HepG2 (cell line): ENCODE measurements at regions not wholly inside any gene's neighbourhood (a gene's known extent, or its start where the extent isn't known, plus 50 kb on each side); places are given as distances from the start of the nearest gene placed in this dataset.

Experiments used
- ATAC-seq: fragments of 200-7000 bp; cut with Tn5 transposase; 3 replicates; pipeline ENCODE4 v1.9.1; 2020; ENCODE audit warnings: mild to moderate bottlenecking, moderate library complexity
- BruUV-seq: library from RNA; stranded (reverse); fragments of 400-500 nt; replicated peaks from 2 replicates; lab custom pipeline; 2021; lab: Mats Ljungman, UMichigan
- CTCF ChIA-PET: fragments of 300-600 bp; formaldehyde crosslinking; extraction: SDS; loops from one replicate; lab custom pipeline; 2021; ENCODE audit warnings: low total read pairs, inconsistent platforms, low intra/inter-chr PET ratio; lab: Yijun Ruan, JAX
- POLR2A ChIA-PET: fragments of 350-600 bp; sonication (Branson Sonifier 250); formaldehyde crosslinking; loops from one replicate; lab custom pipeline; 2020; ENCODE audit warnings: antibody characterized with exemption, inconsistent platforms; lab: Yijun Ruan, JAX
- DNase-seq: peaks from one replicate; pipeline ENCODE4 v3.0.0-alpha.2; 2015; ENCODE audit warnings: low spot score
- FAIRE-seq: peaks from 3 replicates; lab custom pipeline; 2011; peaks lifted over from hg19 to GRCh38; lab: Jason Lieb, UNC
- H2AFZ ChIP-seq: one replicate; pipeline ENCODE4 v1.6.1; 2011; ENCODE audit warnings: low read length, inconsistent platforms
- H3K27ac ChIP-seq: fragments of 300-600 bp; 3 replicates; pipeline ENCODE4 v1.8.0; 2011; ENCODE audit warnings: mixed run types, mild to moderate bottlenecking, mixed read lengths, low read length, inconsistent platforms; ENCODE audit not compliant: insufficient read depth; ENCODE audit errors: extremely low read length
- H3K27me3 ChIP-seq, 2 experiments: fragments of 200-600 bp in 1 of 2; 2 replicates in 1 of 2; 3 replicates in 1 of 2; pipeline versions ENCODE4 v1.6.0 to v1.8.0; 2011; ENCODE audit warnings: low read length in 2 of 2, mild to moderate bottlenecking in 2 of 2, moderate library complexity in 2 of 2, inconsistent platforms in 1 of 2; ENCODE audit not compliant: insufficient read depth in 2 of 2, control insufficient read depth in 1 of 2
- H3K36me3 ChIP-seq, 2 experiments: fragments of 200-600 bp in 1 of 2; replicated peaks in 1 of 2; 2 replicates in 1 of 2; 3 replicates in 1 of 2; pipeline versions ENCODE4 v1.5.1 to v1.8.0; 2011; ENCODE audit warnings: low read length in 2 of 2, inconsistent platforms in 1 of 2; ENCODE audit not compliant: insufficient read depth in 2 of 2, control insufficient read depth in 1 of 2
- H3K4me1 ChIP-seq: 2 replicates; pipeline ENCODE4 v1.5.1; 2012; ENCODE audit warnings: low read length, inconsistent platforms; ENCODE audit not compliant: insufficient read depth
- H3K4me2 ChIP-seq: 2 replicates; pipeline ENCODE4 v1.6.0; 2011; ENCODE audit warnings: low read depth, low read length, inconsistent platforms
- H3K4me3 ChIP-seq, 3 experiments: fragments of 200-600 bp in 1 of 3; sonication (generic), shearing (Covaris generic) in 1 of 3; replicated peaks in 1 of 3; 2 replicates each; pipeline ENCODE4 v1.5.1; 2011 to 2016; ENCODE audit warnings: low read length in 3 of 3, inconsistent platforms in 2 of 3, low read depth in 2 of 3, mild to moderate bottlenecking in 2 of 3, control low read depth in 1 of 3, mixed read lengths in 1 of 3; ENCODE audit not compliant: insufficient read depth in 1 of 3
- H3K79me2 ChIP-seq: one replicate; pipeline ENCODE4 v1.6.1; 2011; ENCODE audit warnings: low read length, inconsistent platforms; ENCODE audit not compliant: insufficient read depth
- H3K9ac ChIP-seq: 2 replicates; pipeline ENCODE4 v1.6.0; 2011; ENCODE audit warnings: mild to moderate bottlenecking, low read depth, low read length, inconsistent platforms; ENCODE audit not compliant: insufficient read depth
- H3K9me3 ChIP-seq: 2 replicates; pipeline ENCODE4 v1.5.1; 2012; ENCODE audit warnings: mild to moderate bottlenecking, low read length
- H4K20me1 ChIP-seq: 2 replicates; pipeline ENCODE4 v1.6.0; 2011; ENCODE audit warnings: inconsistent platforms, mild to moderate bottlenecking, low read length, moderate library complexity; ENCODE audit not compliant: insufficient read depth
- ELF1 ChIP-seq: sonication (generic); formaldehyde crosslinking; IDR thresholded peaks from 2 replicates; pipeline ENCODE4 v1.4.0; 2020; ENCODE audit warnings: missing genetic modification reagents
- MYNN ChIP-seq: sonication (generic); formaldehyde crosslinking; IDR thresholded peaks from 2 replicates; pipeline ENCODE4 v1.4.0; 2020; ENCODE audit warnings: mild to moderate bottlenecking, low read depth, missing genetic modification reagents
- SP2 ChIP-seq: sonication (generic); formaldehyde crosslinking; IDR thresholded peaks from 2 replicates; pipeline ENCODE4 v1.5.1; 2020; ENCODE audit warnings: mild to moderate bottlenecking, missing genetic modification reagents
- ZFX ChIP-seq: sonication (generic); formaldehyde crosslinking; IDR thresholded peaks from 2 replicates; pipeline ENCODE4 v1.4.0; 2020; ENCODE audit warnings: mild to moderate bottlenecking, low read depth, missing genetic modification reagents, moderate library complexity
- ZNF280D ChIP-seq: sonication (generic); formaldehyde crosslinking; IDR thresholded peaks from 2 replicates; pipeline ENCODE4 v1.5.1; 2020; ENCODE audit warnings: mild to moderate bottlenecking, missing genetic modification reagents
- ZNF770 ChIP-seq: sonication (generic); formaldehyde crosslinking; IDR thresholded peaks from 2 replicates; pipeline ENCODE4 v1.5.0; 2020; ENCODE audit warnings: mild to moderate bottlenecking, missing genetic modification reagents
- WGBS: methylation state at CpG from one replicate; pipeline ENCODE4 v1.1.6; 2017; ENCODE audit warnings: low lambda C conversion rate; 5-methylcytosine and 5-hydroxymethylcytosine counted together
- in situ Hi-C: cut with HindIII; loops from 2 replicates; pipeline ENCODE4 v1.10.0; 2017; ENCODE audit warnings: low pct_unique_long_range_greater_than_20kb; ENCODE audit not compliant: extremely low pct_ligation_motif_present
- intact Hi-C: fragments of 100-400 bp; cut with micrococcal nuclease; formaldehyde crosslinking; loops from one replicate; pipeline ENCODE4 v1.10.0; 2022; ENCODE audit not compliant: unreplicated experiment

- ChIA-PET POLR2A (no interaction called here), CTCF (no interaction called here)
- Histone ChIP-seq H3K4me1 (peaks cover 71% of the 10 kb centered on the region), H2AFZ (no peak overlapping the region), H3K27me3 (no peaks in the 10 kb centered on the region), H4K20me1 (no peaks in the 10 kb centered on the region), H3K4me3 (no peak overlapping the region), H3K27ac (no peak overlapping the region), H3K9me3 (no peaks in the 10 kb centered on the region; the same call in 1 of the 2 replicates), H3K9ac (0 out of 2 replicates have a peak overlapping the region, but pooled peaks have one; percentile 34), H3K36me3 (no peaks in the 10 kb centered on the region), H3K79me2 (no peaks in the 10 kb centered on the region), H3K4me2 (no peak overlapping the region)
- in situ Hi-C loops: loop anchor here (10.0 kb wide), 1 partner anchor 304 kb away; the partner anchor contains the start of gene IER5L
- TF ChIP-seq ZFX (CRISPR knock-in tag) (no peak), MYNN (CRISPR knock-in tag) (no peak), ZNF280D (CRISPR knock-in tag) (no peak), ZNF770 (peak; percentile 27; the same call in 1 of the 2 replicates), ELF1 (CRISPR knock-in tag) (no peak), SP2 (CRISPR knock-in tag) (no peak)
- WGBS: 92% methylated on average over 3 of the region's 3 CpGs
- FAIRE-seq (no peak), DNase-seq (no peak), ATAC-seq (no peak)
- BruUV-seq: no TSS peak
- intact Hi-C loops: loop anchor here (5.0 kb wide), 2 partner anchors 71 to 136 kb away; no protein-coding TSS in a partner anchor
These were observed 142.4 kb downstream of the C9orf50 start for GRCh38 chr9:129478461-129478860.
